ENCODE measurements at regions not wholly inside any gene's neighbourhood (a gene's known extent, or its start where the extent isn't known, plus 50 kb on each side); places are given as distances from the start of the nearest gene placed in this dataset.

DNA sequence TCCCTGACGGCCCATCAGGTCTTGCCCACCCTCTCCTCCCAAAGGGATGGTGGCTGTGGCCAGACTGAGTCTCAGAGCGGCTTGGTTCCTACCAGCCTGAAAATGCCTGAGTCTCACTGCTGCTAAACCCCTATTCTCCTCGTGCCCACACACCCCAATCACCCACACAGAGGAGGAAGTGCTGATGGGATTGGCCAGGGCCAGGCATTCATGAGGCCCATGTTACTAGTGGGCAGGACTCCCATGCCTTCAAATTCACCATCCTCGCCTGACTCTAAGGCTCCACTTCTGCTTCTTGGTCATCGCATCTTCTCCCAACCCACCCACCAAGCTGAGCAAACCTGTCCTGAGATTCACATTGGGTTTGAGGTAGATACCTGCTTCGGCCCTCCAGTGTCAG, 80.1 kb upstream of the CST7 start:
- TF ChIP-seq CTCF (IDR thresholded peaks at IDR 0.05) = no peak
- Histone ChIP-seq H3K36me3 (ENCODE audit: control insufficient read depth, insufficient read depth, low read length) (no peaks in the 10 kb centered on the region), H3K4me3 (ENCODE audit: low read length) (no peak overlapping the region), H3K9me3 (ENCODE audit: control insufficient read depth, insufficient read depth, low read length) (peaks cover 12% of the 10 kb centered on the region), H3K27me3 (ENCODE audit: control insufficient read depth, insufficient read depth, low read length) (no peaks in the 10 kb centered on the region), H3K4me1 (ENCODE audit: control insufficient read depth, insufficient read depth, low read length) (no peaks in the 10 kb centered on the region), H3K27ac (ENCODE audit: low read length) (no peak overlapping the region)
- Mint-ChIP-seq H3K9me3 (peaks cover 1 to 3% of the 10 kb centered on the region in 2 donors), H3K36me3 (peaks cover 5% of the 10 kb centered on the region), H3K4me1 (peaks cover 0 to 7% of the 10 kb centered on the region in 2 donors), H3K4me3 (no peak overlapping the region), H3K27me3 (ENCODE audit: low read depth in 2 of 2) (peaks cover 0 to 3% of the 10 kb centered on the region in 2 donors), H3K27ac (no peak overlapping the region)
- intact Hi-C loops (cut with micrococcal nuclease) = no loop called here
- 58% methylated on average over 6 of the region's 6 CpGs for WGBS (ENCODE audit: insufficient coverage)
- ATAC-seq (no peak), DNase-seq (no peak)

DNA sequence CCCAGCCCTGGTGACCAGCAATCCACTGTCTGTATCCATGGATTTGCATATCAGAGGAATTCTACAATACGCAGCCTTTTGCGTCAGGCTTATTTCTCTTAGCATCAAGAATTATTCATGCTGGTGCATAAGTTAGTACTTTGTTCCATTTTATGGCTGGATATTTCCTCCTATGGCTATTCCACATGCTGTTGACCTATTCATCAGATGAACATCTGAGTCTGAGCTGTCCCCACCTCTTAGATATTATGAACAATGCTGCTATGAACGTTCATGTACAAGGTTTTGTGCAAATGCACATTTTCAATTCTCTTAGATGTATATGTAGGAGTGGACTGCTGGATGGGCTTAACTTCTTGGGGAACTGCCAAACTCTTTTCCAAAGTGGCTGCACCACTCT, 79.0 kb upstream of the CST7 start:
- Histone ChIP-seq H3K9me3 (ENCODE audit: control insufficient read depth, insufficient read depth, low read length) (peaks cover 6% of the 10 kb centered on the region), H3K27ac (ENCODE audit: low read length) (no peak overlapping the region), H3K36me3 (ENCODE audit: control insufficient read depth, insufficient read depth, low read length) (no peaks in the 10 kb centered on the region), H3K4me3 (ENCODE audit: low read length) (no peak overlapping the region), H3K27me3 (ENCODE audit: control insufficient read depth, insufficient read depth, low read length) (no peaks in the 10 kb centered on the region), H3K4me1 (ENCODE audit: control insufficient read depth, insufficient read depth, low read length) (no peaks in the 10 kb centered on the region)
- no peak for DNase-seq
- Mint-ChIP-seq H3K27ac (no peak overlapping the region), H3K4me3 (no peak overlapping the region), H3K36me3 (no peaks in the 10 kb centered on the region), H3K4me1 (peaks cover 0 to 7% of the 10 kb centered on the region in 2 donors), H3K9me3 (peaks cover 0 to 3% of the 10 kb centered on the region in 2 donors), H3K27me3 (ENCODE audit: low read depth in 2 of 2) (peaks cover 0 to 3% of the 10 kb centered on the region in 2 donors)
- TF ChIP-seq CTCF (IDR thresholded peaks at IDR 0.05) = no peak
- no peak for ATAC-seq
- intact Hi-C loops (cut with micrococcal nuclease) = no loop called here
- WGBS (ENCODE audit: insufficient coverage) = 95% methylated on average over 2 of the region's 3 CpGs

DNA sequence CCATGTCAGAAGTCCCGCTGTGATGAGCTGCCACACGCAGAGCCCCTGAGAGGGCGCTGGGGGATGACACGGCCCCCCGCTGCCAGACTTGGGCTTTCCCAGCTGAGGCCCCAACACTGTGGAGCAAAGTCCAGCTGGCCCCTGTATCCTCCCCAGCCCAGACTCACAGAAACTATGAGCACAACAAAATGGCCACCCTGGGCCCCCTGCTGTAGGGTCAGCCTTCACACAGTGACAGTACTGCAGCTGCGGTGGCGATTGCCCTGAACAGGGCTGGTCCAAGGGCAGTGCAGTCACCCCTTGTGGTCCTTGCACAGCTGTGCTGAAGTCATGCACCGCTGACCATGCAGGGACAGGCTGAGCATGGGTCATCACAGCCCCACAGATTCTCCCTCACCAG, 78.2 kb upstream of the CST7 start:
- Histone ChIP-seq H3K9me3 (ENCODE audit: control insufficient read depth, insufficient read depth, low read length) (no peaks in the 10 kb centered on the region), H3K4me3 (ENCODE audit: low read length) (no peak overlapping the region), H3K36me3 (ENCODE audit: control insufficient read depth, insufficient read depth, low read length) (no peaks in the 10 kb centered on the region), H3K4me1 (ENCODE audit: control insufficient read depth, insufficient read depth, low read length) (no peaks in the 10 kb centered on the region), H3K27me3 (ENCODE audit: control insufficient read depth, insufficient read depth, low read length) (no peaks in the 10 kb centered on the region), H3K27ac (ENCODE audit: low read length) (no peak overlapping the region)
- Mint-ChIP-seq H3K27ac (no peak overlapping the region), H3K4me3 (no peak overlapping the region), H3K36me3 (no peaks in the 10 kb centered on the region), H3K9me3 (no peaks in the 10 kb centered on the region), H3K4me1 (peaks cover 0 to under 1% of the 10 kb centered on the region in 2 donors), H3K27me3 (ENCODE audit: low read depth in 2 of 2) (peaks cover 0 to 3% of the 10 kb centered on the region in 2 donors)
- no peak for TF ChIP-seq CTCF (IDR thresholded peaks at IDR 0.05)
- intact Hi-C loops (cut with micrococcal nuclease) = no loop called here
- ATAC-seq = no peak
- 91% methylated on average over 8 of the region's 8 CpGs for WGBS (ENCODE audit: insufficient coverage)
- DNase-seq = no peak

GRCh38 chr20:24871480-24872213, 77.4 kb upstream of the CST7 start:
- H3K27me3 ChIP-seq (ENCODE audit: control insufficient read depth, insufficient read depth, low read length) = no peaks in the 10 kb centered on the region
- H3K27me3 Mint-ChIP-seq (ENCODE audit: low read depth in 2 of 2) = peaks cover 0 to 3% of the 10 kb centered on the region in 2 donors
- H3K36me3 ChIP-seq (ENCODE audit: control insufficient read depth, insufficient read depth, low read length) = no peaks in the 10 kb centered on the region
- no peak for TF ChIP-seq CTCF (IDR thresholded peaks at IDR 0.05)
- no peaks in the 10 kb centered on the region for H3K4me1 Mint-ChIP-seq
- ATAC-seq (no peak), DNase-seq (no peak)
- H3K36me3 Mint-ChIP-seq = no peaks in the 10 kb centered on the region
- H3K4me1 ChIP-seq (ENCODE audit: control insufficient read depth, insufficient read depth, low read length) = no peaks in the 10 kb centered on the region
- H3K9me3 Mint-ChIP-seq = no peaks in the 10 kb centered on the region
- no peak overlapping the region for H3K4me3 Mint-ChIP-seq
- intact Hi-C loops (cut with micrococcal nuclease) = no loop called here
- H3K4me3 ChIP-seq (ENCODE audit: low read length) = no peak overlapping the region
- WGBS (ENCODE audit: insufficient coverage) = 80% methylated on average over 11 of the region's 13 CpGs
- no peak overlapping the region for H3K27ac ChIP-seq (ENCODE audit: low read length)
- no peaks in the 10 kb centered on the region for H3K9me3 ChIP-seq (ENCODE audit: control insufficient read depth, insufficient read depth, low read length)
- H3K27ac Mint-ChIP-seq = no peak overlapping the region
